ENCODE measurements at regions not wholly inside any gene's neighbourhood (a gene's known extent, or its start where the extent isn't known, plus 50 kb on each side); places are given as distances from the start of the nearest gene placed in this dataset.

- no peaks in the 10 kb centered on the region for H3K36me3 ChIP-seq (ENCODE audit: low read depth)
- no peaks in the 10 kb centered on the region for H4K20me1 ChIP-seq (ENCODE audit: insufficient read depth)
- no peak overlapping the region for H2AFZ ChIP-seq
- H3K4me1 ChIP-seq (ENCODE audit: insufficient read depth), result no peaks in the 10 kb centered on the region
- no peaks in the 10 kb centered on the region for H3K9me2 ChIP-seq (ENCODE audit: insufficient read depth)
- no peak for DNase-seq
- H3K27ac ChIP-seq, result no peak overlapping the region
- whole genome bisulfite sequencing, 2 experiments (ENCODE audit: low coverage in 1 of 2, low lambda C conversion rate in 2 of 2, missing lambda C conversion rate in 2 of 2), result 49 to 50% methylated on average over 10 of the region's 10 CpGs
- TF ChIP-seq EZH2phosphoT487 (IDR thresholded peaks at IDR 0.05; ENCODE audit: insufficient read depth, low read depth), result no peak
- TF ChIP-seq EZH2 (IDR thresholded peaks at IDR 0.05; ENCODE audit: insufficient read depth, poor library complexity, severe bottlenecking), result no peak
- no peak overlapping the region for H3K4me3 ChIP-seq
- no peak overlapping the region for H3K9ac ChIP-seq
- no peak overlapping the region for H3K4me2 ChIP-seq (ENCODE audit: unreplicated experiment)
- no peaks in the 10 kb centered on the region for H3K79me2 ChIP-seq (ENCODE audit: insufficient read depth)
- in situ Hi-C loops (cut with MboI), result no loop called here
- H3F3A ChIP-seq (ENCODE audit: insufficient read depth), result no peaks in the 10 kb centered on the region
- no peaks in the 10 kb centered on the region for H3K9me3 ChIP-seq (ENCODE audit: low read depth)
- no peaks in the 10 kb centered on the region for H3K27me3 ChIP-seq (replicated peaks; ENCODE audit: insufficient read depth)
Measured at GRCh38 chr6:165939601-165940290, 227.9 kb downstream of the TBXT start.

GRCh38 chr6:165939047-165939446 is 228.6 kb downstream of the TBXT start:
- 28 to 37% methylated on average over 5 of the region's 5 CpGs for WGBS, 2 experiments (ENCODE audit: low coverage in 1 of 2, low lambda C conversion rate in 2 of 2, missing lambda C conversion rate in 2 of 2)
- no peaks in the 10 kb centered on the region for H3K4me1 ChIP-seq (ENCODE audit: insufficient read depth)
- DNase-seq, result no peak
- no peak overlapping the region for H2AFZ ChIP-seq
- H3K27me3 ChIP-seq (replicated peaks; ENCODE audit: insufficient read depth), result no peaks in the 10 kb centered on the region
- no peak overlapping the region for H3K9ac ChIP-seq
- H3K79me2 ChIP-seq (ENCODE audit: insufficient read depth), result no peaks in the 10 kb centered on the region
- no peak overlapping the region for H3K27ac ChIP-seq
- no peak overlapping the region for H3K4me3 ChIP-seq
- H3K9me2 ChIP-seq (ENCODE audit: insufficient read depth), result no peaks in the 10 kb centered on the region
- no peaks in the 10 kb centered on the region for H3K9me3 ChIP-seq (ENCODE audit: low read depth)
- H4K20me1 ChIP-seq (ENCODE audit: insufficient read depth), result no peaks in the 10 kb centered on the region
- in situ Hi-C loops (cut with MboI), result no loop called here
- no peaks in the 10 kb centered on the region for H3F3A ChIP-seq (ENCODE audit: insufficient read depth)
- TF ChIP-seq EZH2phosphoT487 (IDR thresholded peaks at IDR 0.05; ENCODE audit: insufficient read depth, low read depth) (no peak), EZH2 (IDR thresholded peaks at IDR 0.05; ENCODE audit: insufficient read depth, poor library complexity, severe bottlenecking) (no peak)
- H3K4me2 ChIP-seq (ENCODE audit: unreplicated experiment), result no peak overlapping the region
- H3K36me3 ChIP-seq (ENCODE audit: low read depth), result no peaks in the 10 kb centered on the region

- Histone ChIP-seq H3K27ac (no peak overlapping the region), H3K9ac (no peak overlapping the region), H3K27me3 (replicated peaks; ENCODE audit: insufficient read depth) (no peaks in the 10 kb centered on the region), H3K4me1 (ENCODE audit: insufficient read depth) (no peaks in the 10 kb centered on the region), H3K4me2 (ENCODE audit: unreplicated experiment) (no peak overlapping the region), H3K36me3 (ENCODE audit: low read depth) (no peaks in the 10 kb centered on the region), H3K9me2 (ENCODE audit: insufficient read depth) (no peaks in the 10 kb centered on the region), H3F3A (ENCODE audit: insufficient read depth) (no peaks in the 10 kb centered on the region), H4K20me1 (ENCODE audit: insufficient read depth) (no peaks in the 10 kb centered on the region), H3K4me3 (no peak overlapping the region), H3K79me2 (ENCODE audit: insufficient read depth) (no peaks in the 10 kb centered on the region), H2AFZ (no peak overlapping the region), H3K9me3 (ENCODE audit: low read depth) (no peaks in the 10 kb centered on the region)
- no peak for DNase-seq
- WGBS, 2 experiments (ENCODE audit: low coverage in 1 of 2, low lambda C conversion rate in 2 of 2, missing lambda C conversion rate in 2 of 2), result 37 to 38% methylated on average over 3 of the region's 3 CpGs
- no peak for TF ChIP-seq EZH2phosphoT487 (IDR thresholded peaks at IDR 0.05; ENCODE audit: insufficient read depth, low read depth)
- no peak for TF ChIP-seq EZH2 (IDR thresholded peaks at IDR 0.05; ENCODE audit: insufficient read depth, poor library complexity, severe bottlenecking)
- in situ Hi-C loops (cut with MboI), result no loop called here
Measured at GRCh38 chr6:165937564-165938358, 229.9 kb downstream of the TBXT start.

- Histone ChIP-seq H2AFZ (no peak overlapping the region), H3K36me3 (ENCODE audit: low read depth) (no peaks in the 10 kb centered on the region), H3K27me3 (replicated peaks; ENCODE audit: insufficient read depth) (no peaks in the 10 kb centered on the region), H3K79me2 (ENCODE audit: insufficient read depth) (no peaks in the 10 kb centered on the region), H3K9ac (no peak overlapping the region), H3F3A (ENCODE audit: insufficient read depth) (no peaks in the 10 kb centered on the region), H3K4me3 (no peak overlapping the region), H4K20me1 (ENCODE audit: insufficient read depth) (no peaks in the 10 kb centered on the region), H3K4me2 (ENCODE audit: unreplicated experiment) (no peak overlapping the region), H3K9me3 (ENCODE audit: low read depth) (no peaks in the 10 kb centered on the region), H3K4me1 (ENCODE audit: insufficient read depth) (no peaks in the 10 kb centered on the region), H3K9me2 (ENCODE audit: insufficient read depth) (no peaks in the 10 kb centered on the region), H3K27ac (no peak overlapping the region)
- no peak for TF ChIP-seq EZH2phosphoT487 (IDR thresholded peaks at IDR 0.05; ENCODE audit: insufficient read depth, low read depth)
- no peak for TF ChIP-seq EZH2 (IDR thresholded peaks at IDR 0.05; ENCODE audit: insufficient read depth, poor library complexity, severe bottlenecking)
- in situ Hi-C loops (cut with MboI), result no loop called here
- WGBS, 2 experiments (ENCODE audit: low coverage in 1 of 2, low lambda C conversion rate in 2 of 2, missing lambda C conversion rate in 2 of 2), result 40 to 54% methylated on average over 4 of the region's 4 CpGs
- DNase-seq, result no peak
Measured at GRCh38 chr6:165936660-165937059, 231.0 kb downstream of the TBXT start.
